ENCODE measurements at regions not wholly inside any gene's neighbourhood (a gene's known extent, or its start where the extent isn't known, plus 50 kb on each side); places are given as distances from the start of the nearest gene placed in this dataset.

DNA sequence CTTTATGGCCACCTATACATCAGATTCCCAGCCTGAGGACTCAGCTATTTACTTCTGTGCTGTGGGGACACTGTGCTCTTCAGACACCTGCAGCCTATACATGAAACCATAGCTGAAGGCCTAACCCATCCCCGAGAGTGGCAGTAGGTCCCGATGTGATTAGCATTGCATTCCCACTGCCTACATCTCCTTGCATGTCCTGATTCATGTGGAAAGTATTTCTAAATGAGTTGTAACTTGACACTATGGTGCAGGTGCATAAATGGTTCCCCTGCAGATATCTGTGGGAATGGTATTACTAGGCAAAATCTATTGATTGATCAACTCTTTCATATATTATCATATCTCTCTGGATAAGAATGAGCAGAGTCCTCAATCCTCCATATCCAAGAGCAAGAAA is 433.5 kb downstream of the DAD1 start:
- WGBS (ENCODE audit: insufficient coverage): no CpG with 5 or more reads among the region's 2 CpGs
- ATAC-seq (ENCODE audit: low read depth) (no peak), DNase-seq (no peak)
- Histone ChIP-seq H3K4me2 (replicated peaks; ENCODE audit: low read depth, low read length, poor library complexity, severe bottlenecking) (no peak overlapping the region), H3K9ac (ENCODE audit: low read length) (no peak overlapping the region), H3K4me3 (ENCODE audit: control extremely low read depth in 1 of 5, extremely low read depth in 1 of 5, insufficient read depth in 1 of 5, low read depth in 2 of 5, low read length in 4 of 5) (no peak overlapping the region), H2AFZ (ENCODE audit: insufficient read depth, low read depth, low read length, poor library complexity, severe bottlenecking) (no peak overlapping the region), H3K79me2 (ENCODE audit: control insufficient read depth, insufficient read depth, low read length) (no peaks in the 10 kb centered on the region), H3K4me1 (ENCODE audit: control insufficient read depth in 2 of 2, insufficient read depth in 2 of 2, low read length in 2 of 2) (no peaks in the 10 kb centered on the region), H3K27ac (ENCODE audit: low read length in 2 of 2) (no peak overlapping the region), H3K27me3 (replicated peaks in 1 of 4; ENCODE audit: control extremely low read depth in 1 of 4, control insufficient read depth in 3 of 4, insufficient read depth in 4 of 4, low read length in 3 of 4) (peaks cover 0 to 6% (median 5%) of the 10 kb centered on the region in 4 experiments), H3K36me3 (replicated peaks in 1 of 2; ENCODE audit: control extremely low read depth in 1 of 2, control insufficient read depth in 1 of 2, extremely low read depth in 1 of 2, insufficient read depth in 2 of 2, low read length in 1 of 2) (no peaks in the 10 kb centered on the region), H4K20me1 (ENCODE audit: control insufficient read depth, insufficient read depth, low read length, poor library complexity, severe bottlenecking) (no peaks in the 10 kb centered on the region), H3K9me3 (ENCODE audit: control extremely low read depth in 1 of 3, control insufficient read depth in 2 of 3, insufficient read depth in 1 of 3, low read length in 2 of 3) (no peaks in the 10 kb centered on the region)
- ChIA-PET POLR2A (no interaction called here), CTCF (no interaction called here)
- intact Hi-C loops (cut with micrococcal nuclease): no loop called here
- Mint-ChIP-seq H3K4me3 (no peak overlapping the region), H3K27ac (no peak overlapping the region), H3K9me3 (ENCODE audit: insufficient read depth) (no peaks in the 10 kb centered on the region), H3K4me1 (peaks cover 4% of the 10 kb centered on the region), H3K27me3 (peaks cover 44% of the 10 kb centered on the region)
- TF ChIP-seq EZH2 (IDR thresholded peaks at IDR 0.05; ENCODE audit: borderline replicate concordance, insufficient read depth, low read depth, low read length, poor library complexity, severe bottlenecking): no peak
- TF ChIP-seq, protein P1, sequence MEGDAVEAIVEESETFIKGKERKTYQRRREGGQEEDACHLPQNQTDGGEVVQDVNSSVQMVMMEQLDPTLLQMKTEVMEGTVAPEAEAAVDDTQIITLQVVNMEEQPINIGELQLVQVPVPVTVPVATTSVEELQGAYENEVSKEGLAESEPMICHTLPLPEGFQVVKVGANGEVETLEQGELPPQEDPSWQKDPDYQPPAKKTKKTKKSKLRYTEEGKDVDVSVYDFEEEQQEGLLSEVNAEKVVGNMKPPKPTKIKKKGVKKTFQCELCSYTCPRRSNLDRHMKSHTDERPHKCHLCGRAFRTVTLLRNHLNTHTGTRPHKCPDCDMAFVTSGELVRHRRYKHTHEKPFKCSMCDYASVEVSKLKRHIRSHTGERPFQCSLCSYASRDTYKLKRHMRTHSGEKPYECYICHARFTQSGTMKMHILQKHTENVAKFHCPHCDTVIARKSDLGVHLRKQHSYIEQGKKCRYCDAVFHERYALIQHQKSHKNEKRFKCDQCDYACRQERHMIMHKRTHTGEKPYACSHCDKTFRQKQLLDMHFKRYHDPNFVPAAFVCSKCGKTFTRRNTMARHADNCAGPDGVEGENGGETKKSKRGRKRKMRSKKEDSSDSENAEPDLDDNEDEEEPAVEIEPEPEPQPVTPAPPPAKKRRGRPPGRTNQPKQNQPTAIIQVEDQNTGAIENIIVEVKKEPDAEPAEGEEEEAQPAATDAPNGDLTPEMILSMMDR (IDR thresholded peaks at IDR 0.05): no peak

DNA sequence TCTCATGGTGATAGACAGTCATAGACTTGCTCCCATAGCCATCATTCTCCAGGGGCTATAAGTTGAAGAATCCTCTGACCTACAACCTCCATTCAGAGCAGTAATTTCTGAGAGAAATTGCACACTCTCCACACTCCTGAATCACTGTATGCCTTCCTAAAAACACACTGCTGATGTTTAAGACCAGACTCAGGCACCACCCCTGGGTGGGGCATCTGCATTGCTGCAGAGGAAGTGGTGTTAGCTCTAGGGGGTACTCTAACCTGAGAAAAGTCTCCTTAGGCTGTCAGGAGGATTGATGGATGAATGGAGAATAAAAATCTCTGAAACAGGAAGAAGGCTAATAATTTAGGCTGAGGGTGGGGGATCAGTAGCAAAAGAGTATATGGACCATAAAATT is 436.1 kb downstream of the DAD1 start:
- Mint-ChIP-seq H3K27me3 (peaks cover 53% of the 10 kb centered on the region), H3K4me3 (no peak overlapping the region), H3K4me1 (no peaks in the 10 kb centered on the region), H3K9me3 (ENCODE audit: insufficient read depth) (no peaks in the 10 kb centered on the region), H3K27ac (no peak overlapping the region)
- ChIA-PET POLR2A (no interaction called here), CTCF (no interaction called here)
- H3K9me3 ChIP-seq (ENCODE audit: control extremely low read depth in 1 of 3, control insufficient read depth in 2 of 3, insufficient read depth in 1 of 3, low read length in 2 of 3): no peaks in the 10 kb centered on the region
- TF ChIP-seq, protein P1 (IDR thresholded peaks at IDR 0.05): no peak
- no peak for TF ChIP-seq EZH2 (IDR thresholded peaks at IDR 0.05; ENCODE audit: borderline replicate concordance, insufficient read depth, low read depth, low read length, poor library complexity, severe bottlenecking)
- H3K9ac ChIP-seq (ENCODE audit: low read length): no peak overlapping the region
- H3K4me2 ChIP-seq (replicated peaks; ENCODE audit: low read depth, low read length, poor library complexity, severe bottlenecking): no peak overlapping the region
- H3K4me1 ChIP-seq (ENCODE audit: control insufficient read depth in 2 of 2, insufficient read depth in 2 of 2, low read length in 2 of 2): no peaks in the 10 kb centered on the region
- H3K4me3 ChIP-seq (ENCODE audit: control extremely low read depth in 1 of 5, extremely low read depth in 1 of 5, insufficient read depth in 1 of 5, low read depth in 2 of 5, low read length in 4 of 5): no peak overlapping the region
- ATAC-seq (ENCODE audit: low read depth) (no peak), DNase-seq (no peak)
- H3K27ac ChIP-seq (ENCODE audit: low read length in 2 of 2): no peak overlapping the region
- H3K79me2 ChIP-seq (ENCODE audit: control insufficient read depth, insufficient read depth, low read length): no peaks in the 10 kb centered on the region
- peaks cover 0 to 6% (median 4%) of the 10 kb centered on the region in 4 experiments for H3K27me3 ChIP-seq (replicated peaks in 1 of 4; ENCODE audit: control extremely low read depth in 1 of 4, control insufficient read depth in 3 of 4, insufficient read depth in 4 of 4, low read length in 3 of 4)
- H3K36me3 ChIP-seq (replicated peaks in 1 of 2; ENCODE audit: control extremely low read depth in 1 of 2, control insufficient read depth in 1 of 2, extremely low read depth in 1 of 2, insufficient read depth in 2 of 2, low read length in 1 of 2): no peaks in the 10 kb centered on the region
- no peaks in the 10 kb centered on the region for H4K20me1 ChIP-seq (ENCODE audit: control insufficient read depth, insufficient read depth, low read length, poor library complexity, severe bottlenecking)
- no peak overlapping the region for H2AFZ ChIP-seq (ENCODE audit: insufficient read depth, low read depth, low read length, poor library complexity, severe bottlenecking)
- intact Hi-C loops (cut with micrococcal nuclease): no loop called here
